ENCODE measurements at regions not wholly inside any gene's neighbourhood (a gene's known extent, or its start where the extent isn't known, plus 50 kb on each side); places are given as distances from the start of the nearest gene placed in this dataset.

GRCh38 chrX:120790118-120790517, 85.5 kb downstream of the CT47B1 start:
- H2BK120ac ChIP-seq (ENCODE audit: low read depth, low read length, poor library complexity, severe bottlenecking): no peak overlapping the region
- WGBS (ENCODE audit: extremely low coverage, insufficient read length, low lambda C conversion rate): no CpG with 5 or more reads among the region's 5 CpGs
- no peaks in the 10 kb centered on the region for H4K20me1 ChIP-seq (ENCODE audit: control insufficient read depth, insufficient read depth, insufficient read length)
- H3K14ac ChIP-seq (ENCODE audit: insufficient read depth, low read length): no peak overlapping the region
- H4K5ac ChIP-seq (ENCODE audit: insufficient read length, low read depth, low read length): no peak overlapping the region
- H2BK20ac ChIP-seq (ENCODE audit: low read depth, low read length, poor library complexity, severe bottlenecking): no peak overlapping the region
- H3K9me3 ChIP-seq (ENCODE audit: control insufficient read depth, low read depth, low read length): peaks cover 16% of the 10 kb centered on the region
- peak overlapping the region; percentile 18 for H2AFZ ChIP-seq (ENCODE audit: low read length)
- no peak overlapping the region for H3K23ac ChIP-seq (ENCODE audit: insufficient read length, low read depth, low read length)
- Mint-ChIP-seq H3K4me1 (peaks cover 0 to 4% of the 10 kb centered on the region in 2 experiments; a peak in 1 of 4 replicates), H3K4me3 (no peak overlapping the region), H3K36me3 (ENCODE audit: insufficient read depth in 1 of 3, low read depth in 3 of 3) (peaks cover 0 to 3% (median 0%) of the 10 kb centered on the region in 3 experiments; a peak in 1 of 7 replicates), H3K27ac (no peak overlapping the region), H3K9me3 (peaks cover 42 to 66% of the 10 kb centered on the region in 2 experiments), H3K27me3 (ENCODE audit: low read depth) (peaks cover 77% of the 10 kb centered on the region)
- H3K79me1 ChIP-seq (ENCODE audit: insufficient read depth, low read depth, low read length, poor library complexity, severe bottlenecking): no peaks in the 10 kb centered on the region
- DNase-seq: peak; percentile 27
- no peak overlapping the region for H2BK15ac ChIP-seq (ENCODE audit: low read depth, low read length)
- no peak overlapping the region for H3K18ac ChIP-seq (ENCODE audit: insufficient read length, low read depth, low read length)
- peak; percentile 81 for TF ChIP-seq CTCF (conservative IDR thresholded peaks at IDR 0.05)
- H3T11ph ChIP-seq (ENCODE audit: low read length): no peak overlapping the region
- no peak overlapping the region for H2AK5ac ChIP-seq (ENCODE audit: insufficient read length, low read length)
- H3K4me1 ChIP-seq (ENCODE audit: insufficient read depth, low read length): no peaks in the 10 kb centered on the region
- no peaks in the 10 kb centered on the region for H3K23me2 ChIP-seq (ENCODE audit: insufficient read length, low read depth, low read length, poor library complexity, severe bottlenecking)
- H4K91ac ChIP-seq (ENCODE audit: insufficient read length, low read depth, low read length): no peak overlapping the region
- H2BK12ac ChIP-seq (ENCODE audit: insufficient read length, low read depth, low read length): no peak overlapping the region
- H4K8ac ChIP-seq (replicated peaks; ENCODE audit: insufficient read length, low read depth, low read length): no peak overlapping the region
- H3K27me3 ChIP-seq (ENCODE audit: insufficient read depth, low read length): peaks cover under 1% of the 10 kb centered on the region; the same call in 1 of the 2 replicates
- H3K27ac ChIP-seq (ENCODE audit: insufficient read length, low read depth, low read length): no peak overlapping the region
- no peak overlapping the region for H2BK5ac ChIP-seq (ENCODE audit: insufficient read length, low read length)
- no peaks in the 10 kb centered on the region for H3K79me2 ChIP-seq (ENCODE audit: insufficient read depth, low read length)
- H3K9ac ChIP-seq (ENCODE audit: extremely low read depth, insufficient read length, low read length): no peak overlapping the region
- no peak overlapping the region for H3K4me2 ChIP-seq (ENCODE audit: insufficient read depth, insufficient read length, low read length)
- no peak overlapping the region for H3K56ac ChIP-seq (ENCODE audit: insufficient read length, low read depth, low read length)
- H3K4ac ChIP-seq (ENCODE audit: low read depth, low read length): no peak overlapping the region
